Spleen (tissue), 11 donors: ENCODE measurements at regions not wholly inside any gene's neighbourhood (a gene's known extent, or its start where the extent isn't known, plus 50 kb on each side); places are given as distances from the start of the nearest gene placed in this dataset.

Source experiments
- DNase-seq: peaks from one replicate; pipeline ENCODE4 v3.0.0-alpha.2; 2020
- H3K27ac ChIP-seq, 8 donors: fragments of 200-600 bp; sonication (generic) in 7 of 8; 1 replicate in 4 of 8; 2 replicates in 4 of 8; pipeline versions ENCODE4 v1.5.0 to v1.8.0; 2016 to 2021; ENCODE audit warnings: inconsistent platforms in 4 of 8, mild to moderate bottlenecking in 4 of 8, moderate library complexity in 1 of 8
- H3K27me3 ChIP-seq, 7 donors: fragments of 200-600 bp; sonication (generic) in 6 of 7; replicated peaks in 1 of 7; 1 replicate in 4 of 7; 2 replicates in 3 of 7; pipeline versions ENCODE4 v1.5.0 to v1.8.0; 2016 to 2021; ENCODE audit warnings: inconsistent platforms in 3 of 7, mild to moderate bottlenecking in 1 of 7
- H3K36me3 ChIP-seq, 6 donors: fragments of 200-600 bp; sonication (generic) in 5 of 6; 1 replicate in 4 of 6; 2 replicates in 2 of 6; pipeline versions ENCODE4 v1.5.0 to v1.8.0; 2016 to 2021; ENCODE audit warnings: inconsistent platforms in 2 of 6
- H3K4me1 ChIP-seq, 6 donors: fragments of 200-600 bp; sonication (generic) in 5 of 6; 1 replicate in 3 of 6; 2 replicates in 3 of 6; pipeline versions ENCODE4 v1.5.0 to v1.8.0; 2016 to 2021; ENCODE audit warnings: inconsistent platforms in 3 of 6
- H3K4me3 ChIP-seq, 8 donors: fragments of 200-600 bp; sonication (generic) in 7 of 8; 1 replicate in 4 of 8; 2 replicates in 4 of 8; pipeline versions ENCODE4 v1.5.0 to v1.8.0; 2016 to 2021; ENCODE audit warnings: inconsistent platforms in 4 of 8, mild to moderate bottlenecking in 4 of 8, moderate library complexity in 2 of 8
- H3K9me3 ChIP-seq, 8 donors: fragments of 200-600 bp; sonication (generic) in 7 of 8; 1 replicate in 4 of 8; 2 replicates in 4 of 8; pipeline versions ENCODE4 v1.5.0 to v1.8.0; 2016 to 2021; ENCODE audit warnings: inconsistent platforms in 4 of 8
- POLR2A ChIP-seq, 3 donors: fragments of 450-650 bp; IDR thresholded peaks; one replicate each; pipeline ENCODE4 v1.5.1; 2017; ENCODE audit warnings: antibody characterized with exemption in 3 of 3, mild to moderate bottlenecking in 1 of 3
- POLR2AphosphoS5 ChIP-seq, 3 donors: sonication (generic); formaldehyde crosslinking; IDR thresholded peaks; one replicate each; pipeline ENCODE4 v1.5.1; 2017; ENCODE audit warnings: antibody characterized with exemption in 3 of 3
- WGBS, 5 donors: extraction: QIAGEN DNeasy Blood & Tissue Kit in 3 of 5; methylation state at CpG; one replicate each; pipeline versions ENCODE4 v1.1.5 to v1.1.7; 2013 to 2018; 5-methylcytosine and 5-hydroxymethylcytosine counted together
- intact Hi-C: fragments of 100-400 bp; cut with DNase I; formaldehyde crosslinking; loops from one replicate; pipeline ENCODE4 v1.15.0; 2023; ENCODE audit warnings: low total_unique reads
- TF ChIP-seq, protein P1 (sequence below), 11 experiments: fragments of 200-600 bp in 7 of 11; fragments of 450-650 bp in 4 of 11; sonication (generic) in 4 of 11; IDR thresholded peaks in 8 of 11; conservative IDR thresholded peaks in 3 of 11; 1 replicate in 7 of 11; 2 replicates in 4 of 11; pipeline versions ENCODE4 v1.4.0 to v1.8.0; 2016 to 2021; ENCODE audit warnings: antibody characterized with exemption in 11 of 11, inconsistent platforms in 4 of 11, mild to moderate bottlenecking in 1 of 11
- donor health status: healthy with polysubstance abuse.
- donor health status: DM: no; HTN: no; CAD: no; lungs with moderate emphysema.
- donor health status: DM: no; HTN: no; CAD: no.
- donor health status: Bipolar disorder and iron deficiency.
- donor health status: healthy.
- donor health status: DM: no; HTN: no; CAD: no.
- donor health status: DM: yes; HTN: yes; CAD: no.

DNA sequence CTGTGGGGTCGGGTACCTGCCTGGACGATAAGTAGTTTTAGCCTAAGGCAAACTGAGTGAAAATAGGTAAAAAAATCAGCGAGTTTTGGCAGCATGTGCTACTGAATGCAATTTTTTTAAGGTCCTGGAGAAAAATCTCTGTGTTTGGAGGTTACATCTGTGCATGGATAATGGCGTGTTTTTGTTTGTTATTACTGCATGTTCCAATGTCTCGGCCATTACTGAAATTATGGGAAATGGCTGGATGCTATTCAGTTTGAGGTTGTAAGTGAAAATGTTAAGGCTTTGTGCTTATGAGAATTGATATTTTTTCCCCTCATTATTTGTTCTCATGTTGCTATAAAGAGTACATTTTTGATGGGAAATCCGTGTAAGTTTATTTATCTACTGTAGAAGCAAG, 441.7 kb downstream of the PRDM2 start:
- no peak for DNase-seq
- H3K4me3 ChIP-seq, result no peak overlapping the region
- peaks cover 0 to 12% (median 0%) of the 10 kb centered on the region in 7 donors for H3K27me3 ChIP-seq
- H3K36me3 ChIP-seq, result no peaks in the 10 kb centered on the region
- TF ChIP-seq POLR2A (IDR thresholded peaks at IDR 0.05), result no peak
- TF ChIP-seq, protein P1, sequence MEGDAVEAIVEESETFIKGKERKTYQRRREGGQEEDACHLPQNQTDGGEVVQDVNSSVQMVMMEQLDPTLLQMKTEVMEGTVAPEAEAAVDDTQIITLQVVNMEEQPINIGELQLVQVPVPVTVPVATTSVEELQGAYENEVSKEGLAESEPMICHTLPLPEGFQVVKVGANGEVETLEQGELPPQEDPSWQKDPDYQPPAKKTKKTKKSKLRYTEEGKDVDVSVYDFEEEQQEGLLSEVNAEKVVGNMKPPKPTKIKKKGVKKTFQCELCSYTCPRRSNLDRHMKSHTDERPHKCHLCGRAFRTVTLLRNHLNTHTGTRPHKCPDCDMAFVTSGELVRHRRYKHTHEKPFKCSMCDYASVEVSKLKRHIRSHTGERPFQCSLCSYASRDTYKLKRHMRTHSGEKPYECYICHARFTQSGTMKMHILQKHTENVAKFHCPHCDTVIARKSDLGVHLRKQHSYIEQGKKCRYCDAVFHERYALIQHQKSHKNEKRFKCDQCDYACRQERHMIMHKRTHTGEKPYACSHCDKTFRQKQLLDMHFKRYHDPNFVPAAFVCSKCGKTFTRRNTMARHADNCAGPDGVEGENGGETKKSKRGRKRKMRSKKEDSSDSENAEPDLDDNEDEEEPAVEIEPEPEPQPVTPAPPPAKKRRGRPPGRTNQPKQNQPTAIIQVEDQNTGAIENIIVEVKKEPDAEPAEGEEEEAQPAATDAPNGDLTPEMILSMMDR (IDR thresholded peaks at IDR 0.05 in 8 of 11, conservative IDR thresholded peaks at IDR 0.05 in 3 of 11), result no peak
- no peak for TF ChIP-seq POLR2AphosphoS5 (IDR thresholded peaks at IDR 0.05)
- peaks cover 0 to 8% (median 0%) of the 10 kb centered on the region in 6 donors for H3K4me1 ChIP-seq
- 71 to 80% (median 76%) methylated on average over 6 of the region's 6 CpGs for WGBS, 5 donors
- intact Hi-C loops, result no loop called here
- no peak overlapping the region for H3K27ac ChIP-seq
- H3K9me3 ChIP-seq, result no peaks in the 10 kb centered on the region

DNA sequence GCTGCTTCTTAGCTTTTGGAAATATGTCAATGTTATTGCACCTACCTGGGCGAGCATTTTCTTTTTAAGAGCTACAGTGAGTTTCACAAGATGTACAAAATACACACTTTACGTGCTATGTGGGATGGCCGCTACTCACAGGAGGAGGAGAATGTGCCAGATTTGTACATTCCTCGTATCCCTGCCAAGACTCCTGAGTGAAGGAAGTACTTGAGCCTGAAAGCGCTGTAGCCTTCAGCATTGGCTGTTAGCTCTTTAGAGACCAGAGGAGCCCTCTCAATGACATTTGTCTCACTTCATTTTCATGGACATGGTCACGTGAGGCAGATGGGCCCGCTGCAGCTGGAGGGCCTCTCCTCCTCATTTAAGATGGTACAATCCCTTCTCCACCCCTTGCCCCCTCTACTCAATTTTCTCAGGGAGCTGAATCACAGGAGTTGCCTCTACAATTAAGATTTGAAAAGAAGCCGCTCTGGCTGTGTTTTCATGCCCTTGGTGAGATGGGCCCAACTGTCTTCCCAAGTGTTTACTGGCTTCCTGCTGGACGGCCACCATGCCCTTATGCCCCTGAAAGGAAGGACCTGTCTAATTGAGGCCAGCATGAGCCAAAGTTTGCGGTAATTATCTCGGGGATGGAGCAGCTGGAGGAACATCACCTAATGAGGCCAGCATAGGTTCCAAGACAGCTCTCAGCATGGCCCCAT, 442.6 kb downstream of the PRDM2 start:
- TF ChIP-seq, protein P1 (IDR thresholded peaks at IDR 0.05 in 8 of 11, conservative IDR thresholded peaks at IDR 0.05 in 3 of 11), result no peak
- no peak for TF ChIP-seq POLR2A (IDR thresholded peaks at IDR 0.05)
- TF ChIP-seq POLR2AphosphoS5 (IDR thresholded peaks at IDR 0.05), result no peak
- WGBS, 5 donors, result 49 to 69% (median 66%) methylated on average over 11 of the region's 11 CpGs
- intact Hi-C loops, result no loop called here
- no peak for DNase-seq
- H3K9me3 ChIP-seq, result no peaks in the 10 kb centered on the region
- H3K36me3 ChIP-seq, result no peaks in the 10 kb centered on the region
- H3K27ac ChIP-seq, result no peak overlapping the region
- peaks cover 0 to 8% (median 0%) of the 10 kb centered on the region in 6 donors for H3K4me1 ChIP-seq
- H3K27me3 ChIP-seq, result peaks cover 0 to 12% (median 0%) of the 10 kb centered on the region in 7 donors
- no peak overlapping the region for H3K4me3 ChIP-seq

DNA sequence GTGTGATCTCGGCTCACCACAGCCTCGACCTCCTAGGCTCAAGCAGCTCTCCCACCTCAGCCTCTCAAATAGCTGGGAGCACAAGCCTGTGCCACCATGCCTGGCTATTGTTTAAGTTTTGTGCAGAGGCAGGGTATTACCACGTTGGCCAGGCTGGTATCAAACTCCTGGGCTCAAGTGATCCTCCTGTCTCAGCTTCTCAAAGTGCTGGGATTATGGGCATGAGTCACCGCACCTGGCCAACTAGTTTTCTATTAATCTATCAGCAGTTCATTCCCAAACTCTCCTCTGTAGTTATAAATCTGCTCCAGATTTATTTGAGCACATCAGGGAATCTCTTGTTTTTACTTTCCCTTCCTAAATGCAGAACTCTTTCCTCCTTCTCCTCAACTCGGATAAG, 443.8 kb downstream of the PRDM2 start:
- H3K27ac ChIP-seq, result no peak overlapping the region
- no peaks in the 10 kb centered on the region for H3K36me3 ChIP-seq
- H3K9me3 ChIP-seq, result no peaks in the 10 kb centered on the region
- 79 to 90% (median 81%) methylated on average over 4 to 5 of the region's 5 CpGs for WGBS, 5 donors
- no peak overlapping the region for H3K4me3 ChIP-seq
- H3K27me3 ChIP-seq, result peaks cover 0 to 12% (median 0%) of the 10 kb centered on the region in 7 donors
- DNase-seq, result no peak
- peaks cover 0 to 8% (median 0%) of the 10 kb centered on the region in 6 donors for H3K4me1 ChIP-seq
- TF ChIP-seq, protein P1 (IDR thresholded peaks at IDR 0.05 in 8 of 11, conservative IDR thresholded peaks at IDR 0.05 in 3 of 11), result no peak
- TF ChIP-seq POLR2AphosphoS5 (IDR thresholded peaks at IDR 0.05) (no peak), POLR2A (IDR thresholded peaks at IDR 0.05) (no peak)
- intact Hi-C loops, result no loop called here

DNA sequence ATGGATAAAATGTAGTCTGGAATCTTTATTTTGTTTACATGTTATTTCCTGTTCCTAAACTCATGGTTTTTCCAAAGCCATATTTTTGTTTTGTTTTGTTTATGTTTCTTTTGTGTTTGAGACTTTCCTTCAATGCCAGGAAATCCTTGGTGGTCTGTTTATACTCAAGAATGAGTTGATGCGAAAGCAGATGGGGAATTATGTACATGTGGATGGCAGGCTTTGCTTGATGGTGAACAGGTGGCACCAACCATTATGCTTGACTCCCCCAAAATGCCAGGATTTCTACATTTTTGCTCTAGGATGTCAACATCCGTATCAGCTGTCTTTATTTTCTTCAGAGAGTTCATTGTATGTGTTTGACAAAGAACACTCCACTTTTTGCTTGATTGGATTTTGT, 448.5 kb downstream of the PRDM2 start:
- intact Hi-C loops, result no loop called here
- TF ChIP-seq POLR2A (IDR thresholded peaks at IDR 0.05) (no peak), POLR2AphosphoS5 (IDR thresholded peaks at IDR 0.05) (no peak)
- TF ChIP-seq, protein P1 (IDR thresholded peaks at IDR 0.05 in 8 of 11, conservative IDR thresholded peaks at IDR 0.05 in 3 of 11), result no peak
- Histone ChIP-seq H3K27ac (no peak overlapping the region), H3K4me3 (no peak overlapping the region), H3K36me3 (no peaks in the 10 kb centered on the region), H3K27me3 (peaks cover 0 to 3% (median 0%) of the 10 kb centered on the region in 7 donors), H3K9me3 (no peaks in the 10 kb centered on the region), H3K4me1 (no peaks in the 10 kb centered on the region)
- WGBS, 5 donors, result 58 to 77% (median 72%) methylated on average over 2 of the region's 2 CpGs
- DNase-seq, result no peak
